ENCODE measurements at regions not wholly inside any gene's neighbourhood (a gene's known extent, or its start where the extent isn't known, plus 50 kb on each side); places are given as distances from the start of the nearest gene placed in this dataset.

- POLR2A ChIA-PET = no interaction called here
- no peak overlapping the region for H3K4me3 Mint-ChIP-seq (ENCODE audit: unreplicated experiment)
- no peaks in the 10 kb centered on the region for H3K36me3 ChIP-seq (ENCODE audit: control insufficient read depth, insufficient read depth, low read length)
- no TSS peak for BruUV-seq (replicated peaks)
- H3K4me1 ChIP-seq = peaks cover 10% of the 10 kb centered on the region
- CTCF ChIA-PET = no interaction called here
- no peaks in the 10 kb centered on the region for H3K27me3 Mint-ChIP-seq (ENCODE audit: insufficient read depth, unreplicated experiment)
- no peak for DNase-seq
- no peaks in the 10 kb centered on the region for H3K36me3 Mint-ChIP-seq (ENCODE audit: insufficient read depth, unreplicated experiment)
- H3K27me3 ChIP-seq (replicated peaks; ENCODE audit: control insufficient read depth, insufficient read depth, low read length) = no peaks in the 10 kb centered on the region
- TF ChIP-seq CTCF (IDR thresholded peaks at IDR 0.05; ENCODE audit: insufficient read depth in 1 of 2, low read depth in 1 of 2, low read length in 1 of 2, severe bottlenecking in 1 of 2, unreplicated experiment in 1 of 2) = no peak
- H3K4me1 Mint-ChIP-seq (ENCODE audit: low read depth, unreplicated experiment) = no peaks in the 10 kb centered on the region
- peaks cover 9% of the 10 kb centered on the region for H3K9me3 Mint-ChIP-seq (ENCODE audit: unreplicated experiment)
- no peaks in the 10 kb centered on the region; the same call in 1 of the 2 replicates for H3K9me3 ChIP-seq
- intact Hi-C loops (cut with micrococcal nuclease; ENCODE audit: unreplicated experiment) = no loop called here
- H3K27ac Mint-ChIP-seq (ENCODE audit: unreplicated experiment) = no peak overlapping the region
- no peak overlapping the region for H3K4me3 ChIP-seq (ENCODE audit: low read depth, low read length)
Measured at GRCh38 chr21:16708101-16708835, 804.6 kb upstream of the CXADR start.

GRCh38 chr21:16709866-16710550 lies 802.8 kb upstream of the CXADR start:
- Histone ChIP-seq H3K4me3 (ENCODE audit: low read depth, low read length) (no peak overlapping the region), H3K36me3 (ENCODE audit: control insufficient read depth, insufficient read depth, low read length) (no peaks in the 10 kb centered on the region), H3K27me3 (replicated peaks; ENCODE audit: control insufficient read depth, insufficient read depth, low read length) (no peaks in the 10 kb centered on the region), H3K9me3 (no peaks in the 10 kb centered on the region; the same call in 1 of the 2 replicates), H3K4me1 (peaks cover 10% of the 10 kb centered on the region)
- BruUV-seq (replicated peaks) = no TSS peak
- DNase-seq = peak in 1 of 2 experiments; percentile 10
- H3K36me3 Mint-ChIP-seq (ENCODE audit: insufficient read depth, unreplicated experiment) = no peaks in the 10 kb centered on the region
- H3K4me3 Mint-ChIP-seq (ENCODE audit: unreplicated experiment) = no peak overlapping the region
- peaks cover 9% of the 10 kb centered on the region for H3K9me3 Mint-ChIP-seq (ENCODE audit: unreplicated experiment)
- no peaks in the 10 kb centered on the region for H3K4me1 Mint-ChIP-seq (ENCODE audit: low read depth, unreplicated experiment)
- ChIA-PET POLR2A (no interaction called here), CTCF (no interaction called here)
- H3K27me3 Mint-ChIP-seq (ENCODE audit: insufficient read depth, unreplicated experiment) = no peaks in the 10 kb centered on the region
- intact Hi-C loops (cut with micrococcal nuclease; ENCODE audit: unreplicated experiment) = no loop called here
- TF ChIP-seq CTCF (IDR thresholded peaks at IDR 0.05; ENCODE audit: insufficient read depth in 1 of 2, low read depth in 1 of 2, low read length in 1 of 2, severe bottlenecking in 1 of 2, unreplicated experiment in 1 of 2) = no peak
- peak overlapping the region; percentile 35 for H3K27ac Mint-ChIP-seq (ENCODE audit: unreplicated experiment)

GRCh38 chr21:16711757-16712156 lies 801.1 kb upstream of the CXADR start:
- ChIA-PET CTCF (no interaction called here), POLR2A (no interaction called here)
- DNase-seq = no peak
- no peaks in the 10 kb centered on the region for H3K27me3 ChIP-seq (replicated peaks; ENCODE audit: control insufficient read depth, insufficient read depth, low read length)
- BruUV-seq (replicated peaks) = no TSS peak
- Mint-ChIP-seq H3K4me3 (ENCODE audit: unreplicated experiment) (no peak overlapping the region), H3K4me1 (ENCODE audit: low read depth, unreplicated experiment) (no peaks in the 10 kb centered on the region), H3K27me3 (ENCODE audit: insufficient read depth, unreplicated experiment) (no peaks in the 10 kb centered on the region), H3K27ac (ENCODE audit: unreplicated experiment) (no peak overlapping the region), H3K9me3 (ENCODE audit: unreplicated experiment) (peaks cover 9% of the 10 kb centered on the region), H3K36me3 (ENCODE audit: insufficient read depth, unreplicated experiment) (no peaks in the 10 kb centered on the region)
- H3K36me3 ChIP-seq (ENCODE audit: control insufficient read depth, insufficient read depth, low read length) = no peaks in the 10 kb centered on the region
- H3K9me3 ChIP-seq = no peaks in the 10 kb centered on the region; the same call in 1 of the 2 replicates
- intact Hi-C loops (cut with micrococcal nuclease; ENCODE audit: unreplicated experiment) = no loop called here
- no peak overlapping the region for H3K4me3 ChIP-seq (ENCODE audit: low read depth, low read length)
- H3K4me1 ChIP-seq = peaks cover 10% of the 10 kb centered on the region
- TF ChIP-seq CTCF (IDR thresholded peaks at IDR 0.05; ENCODE audit: insufficient read depth in 1 of 2, low read depth in 1 of 2, low read length in 1 of 2, severe bottlenecking in 1 of 2, unreplicated experiment in 1 of 2) = no peak
